Hepatocyte (in vitro differentiated cells): ENCODE measurements at regions not wholly inside any gene's neighbourhood (a gene's known extent, or its start where the extent isn't known, plus 50 kb on each side); places are given as distances from the start of the nearest gene placed in this dataset.

ENCODE experiments used
- CTCF ChIP-seq: fragments of 200-600 bp; sonication (generic); IDR thresholded peaks from 2 replicates; pipeline ENCODE4 v1.5.1; 2016; ENCODE audit warnings: antibody characterized with exemption, mild to moderate bottlenecking; ENCODE audit not compliant: poor library complexity
- EZH2phosphoT487 ChIP-seq: fragments of 200-600 bp; sonication (generic); IDR thresholded peaks from one replicate; pipeline ENCODE4 v1.6.1; 2018; ENCODE audit warnings: antibody characterized with exemption, mild to moderate bottlenecking, low read depth, moderate library complexity; ENCODE audit not compliant: unreplicated experiment, severe bottlenecking

DNA sequence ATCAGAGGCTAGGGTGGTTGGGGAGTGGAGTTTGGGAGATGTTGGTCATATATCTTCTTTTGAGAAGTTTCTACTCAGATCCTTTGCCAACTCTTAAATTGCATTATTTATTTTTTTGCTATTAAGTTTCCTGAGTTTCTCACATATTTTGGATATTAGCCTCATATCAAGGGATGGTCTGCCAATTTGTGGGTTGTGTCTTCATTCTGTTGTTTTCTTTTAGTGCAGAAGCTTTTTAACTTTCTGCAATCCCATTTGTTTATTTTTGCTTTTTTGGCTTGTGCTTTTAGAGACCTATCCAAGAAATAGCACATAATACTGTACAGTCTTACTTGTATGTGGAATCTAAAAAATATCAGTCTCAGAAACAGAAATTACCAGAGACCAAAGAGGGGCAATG is 509.2 kb upstream of the HS3ST1 start:
- TF ChIP-seq CTCF (no peak), EZH2phosphoT487 (no peak)
